ENCODE measurements at regions not wholly inside any gene's neighbourhood (a gene's known extent, or its start where the extent isn't known, plus 50 kb on each side); places are given as distances from the start of the nearest gene placed in this dataset.
"Not testable (repeated sequence)": the region's sequence is repeated elsewhere in the genome, so short reads cannot be mapped to it uniquely, and the experiment has no call there.

DNA sequence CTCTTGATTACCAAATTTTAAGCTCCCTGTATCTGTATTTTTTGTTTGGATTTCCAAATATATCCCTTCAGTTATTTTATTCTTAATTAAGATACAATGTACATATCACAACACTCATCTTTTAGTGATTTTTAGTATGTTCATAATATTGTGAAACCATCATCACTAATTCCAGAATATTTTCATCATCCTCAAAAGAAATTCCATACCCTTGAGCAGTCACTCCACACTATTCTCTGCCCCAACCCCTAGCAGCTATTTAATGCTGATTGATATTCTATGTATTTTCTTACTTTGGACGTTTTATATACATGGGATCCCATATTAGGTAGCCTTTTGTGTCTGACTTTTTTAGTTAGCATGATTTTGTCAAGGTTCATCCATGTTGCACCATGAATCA lies 127.4 kb upstream of the SLC8A1 start:
- no peak for DNase-seq (ENCODE audit: low read depth)

GRCh38 chr2:40584432-40584831 lies 132.5 kb upstream of the SLC8A1 start:
- DNase-seq (ENCODE audit: low read depth), result no peak

DNA sequence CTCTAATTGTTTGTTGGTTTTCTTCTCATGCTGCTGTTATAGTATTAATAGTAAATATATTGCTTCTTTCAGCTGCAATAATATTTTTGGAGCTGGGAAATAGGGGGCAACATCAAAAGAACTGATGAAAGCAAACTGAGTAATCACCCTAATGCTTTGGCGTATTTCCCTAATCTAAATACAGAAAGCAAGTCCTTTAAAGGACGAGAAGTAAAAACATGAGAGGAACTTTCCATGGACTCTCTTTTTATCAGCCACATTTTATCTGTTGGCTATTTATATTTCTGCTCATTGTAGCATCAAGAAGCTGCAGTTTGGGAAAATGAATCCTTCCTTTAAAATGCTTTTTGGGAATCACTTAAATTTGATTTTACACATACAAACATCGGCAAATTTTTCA lies 139.9 kb upstream of the SLC8A1 start:
- no peak for DNase-seq (ENCODE audit: low read depth)

- DNase-seq (ENCODE audit: low read depth), result no peak
Observed at GRCh38 chr2:40592218-40592617, 140.3 kb upstream of the SLC8A1 start.

GRCh38 chr2:40606862-40607261 lies 155.0 kb upstream of the SLC8A1 start:
- DNase-seq (ENCODE audit: low read depth), result no peak

DNA sequence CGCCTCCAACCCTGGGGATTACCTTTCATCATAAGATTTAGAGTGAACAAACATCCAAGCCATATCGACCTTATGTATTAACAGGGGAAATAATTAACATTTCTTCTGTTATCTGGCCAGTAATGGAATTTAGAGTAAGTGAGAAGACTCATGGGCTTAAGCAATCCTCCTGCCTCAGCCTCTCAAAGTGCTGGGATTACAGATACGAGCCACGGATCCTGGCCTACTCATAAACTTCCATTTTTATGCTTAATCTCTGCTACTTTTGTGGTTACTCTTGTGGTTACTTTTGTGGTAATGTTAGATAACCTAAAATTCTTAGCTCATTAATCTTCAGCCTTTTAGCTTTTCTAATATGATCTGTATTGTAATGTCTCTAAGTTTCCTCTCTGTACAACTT lies 159.3 kb upstream of the SLC8A1 start:
- no peak for DNase-seq (ENCODE audit: low read depth)

DNA sequence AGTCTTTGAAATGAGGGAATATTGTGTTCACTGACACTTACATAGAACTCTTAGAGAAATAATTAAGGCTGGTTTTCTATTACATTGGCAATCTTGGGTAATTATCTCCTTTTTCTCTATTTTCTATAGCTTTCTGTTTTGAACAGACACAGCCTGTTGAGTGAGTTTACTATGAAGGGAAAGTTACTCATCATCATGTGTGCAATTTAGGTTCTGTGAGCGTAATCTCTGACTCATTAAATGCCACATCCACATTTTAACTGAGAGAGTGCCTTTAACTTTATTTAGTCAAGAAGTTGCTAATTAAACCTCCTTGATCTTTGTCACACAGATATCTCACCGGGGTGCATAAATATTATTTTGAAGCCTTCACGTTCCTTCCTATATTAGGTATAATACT lies 174.0 kb upstream of the SLC8A1 start:
- peak; percentile 48 for DNase-seq (ENCODE audit: low read depth)

DNA sequence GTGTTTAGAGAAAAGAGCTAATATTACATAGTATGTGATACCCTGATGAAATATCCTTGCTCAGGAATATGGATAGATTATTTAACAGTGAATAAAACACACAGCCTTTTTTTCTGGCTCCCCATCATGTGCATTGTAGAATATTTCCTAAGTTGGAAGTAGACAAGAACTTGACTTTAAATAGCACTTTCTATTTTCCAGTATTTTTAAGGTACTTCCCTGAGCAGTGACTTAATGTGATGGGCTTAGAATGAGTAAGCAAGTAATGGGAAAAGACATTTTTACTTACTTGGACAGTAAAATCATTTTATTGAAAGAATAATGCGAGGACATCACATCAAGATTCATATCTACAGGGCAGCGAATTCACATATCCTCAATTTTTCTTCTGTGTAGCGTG lies 176.7 kb upstream of the SLC8A1 start:
- DNase-seq (ENCODE audit: low read depth), result no peak

- no peak for DNase-seq (ENCODE audit: low read depth)
Observed at GRCh38 chr2:40629768-40630434, 178.0 kb upstream of the SLC8A1 start.

GRCh38 chr2:40639320-40639719 lies 187.4 kb upstream of the SLC8A1 start:
- no peak for DNase-seq (ENCODE audit: low read depth)

GRCh38 chr2:40642237-40642636 lies 190.3 kb upstream of the SLC8A1 start:
- no peak for DNase-seq (ENCODE audit: low read depth)

DNA sequence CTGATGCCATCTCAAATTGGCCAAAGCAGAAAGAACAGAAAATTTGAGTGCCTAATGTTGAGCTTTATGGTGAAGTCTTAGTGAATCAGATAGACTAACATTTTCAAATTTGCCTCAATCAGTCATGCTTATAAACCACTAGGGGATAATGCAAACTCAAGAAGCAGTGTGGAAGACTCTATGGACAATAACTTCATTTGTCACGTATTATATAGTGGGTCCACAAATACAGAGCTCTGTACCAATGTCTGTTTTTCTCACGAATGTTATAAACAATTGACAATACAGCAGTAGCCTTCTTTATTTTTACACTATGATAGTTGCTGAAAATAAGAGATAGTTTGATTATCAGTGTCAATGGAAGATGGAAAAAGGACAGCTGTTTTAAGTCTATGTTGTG lies 190.8 kb upstream of the SLC8A1 start:
- DNase-seq (ENCODE audit: low read depth), result no peak

DNA sequence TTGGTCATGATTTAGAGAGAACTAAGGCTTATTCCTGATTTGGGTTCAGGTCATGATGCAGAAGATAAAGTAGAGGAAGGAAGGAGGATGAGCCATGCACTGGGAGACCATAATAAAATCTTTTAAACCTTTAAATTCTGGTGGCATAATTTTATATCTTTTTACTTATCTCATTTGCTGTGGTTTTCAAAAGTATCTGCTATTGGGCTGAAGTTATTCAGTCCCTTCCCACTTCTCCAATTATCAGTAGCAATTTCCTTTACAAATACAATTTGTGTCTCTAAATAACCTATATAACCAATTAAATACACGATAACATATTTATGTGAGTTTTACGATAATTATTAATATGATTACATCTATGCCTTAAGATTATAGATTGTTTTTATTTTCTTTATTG lies 194.8 kb upstream of the SLC8A1 start:
- DNase-seq (ENCODE audit: low read depth), result no peak

GRCh38 chr2:40652155-40652554 lies 200.3 kb upstream of the SLC8A1 start:
- no peak for DNase-seq (ENCODE audit: low read depth)

DNA sequence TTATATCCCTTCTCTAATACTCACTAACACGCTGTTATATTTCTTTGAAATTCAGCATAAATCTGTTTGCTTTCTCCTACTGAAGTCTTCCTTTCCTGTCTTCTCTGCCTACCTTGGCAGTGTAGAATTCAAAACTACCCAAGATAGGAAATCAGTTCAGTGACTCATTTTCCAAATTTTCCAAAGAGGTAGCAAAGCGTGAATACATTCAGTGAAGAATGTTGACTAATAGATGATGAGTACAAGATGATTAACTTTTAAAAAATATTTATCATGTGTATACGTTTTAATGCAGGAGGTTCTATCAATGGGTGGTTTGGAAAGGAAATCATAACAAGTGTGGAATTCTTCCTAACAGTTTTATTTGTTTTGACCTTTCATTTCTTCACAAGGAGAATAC lies 201.9 kb upstream of the SLC8A1 start:
- no peak for DNase-seq (ENCODE audit: low read depth)

DNA sequence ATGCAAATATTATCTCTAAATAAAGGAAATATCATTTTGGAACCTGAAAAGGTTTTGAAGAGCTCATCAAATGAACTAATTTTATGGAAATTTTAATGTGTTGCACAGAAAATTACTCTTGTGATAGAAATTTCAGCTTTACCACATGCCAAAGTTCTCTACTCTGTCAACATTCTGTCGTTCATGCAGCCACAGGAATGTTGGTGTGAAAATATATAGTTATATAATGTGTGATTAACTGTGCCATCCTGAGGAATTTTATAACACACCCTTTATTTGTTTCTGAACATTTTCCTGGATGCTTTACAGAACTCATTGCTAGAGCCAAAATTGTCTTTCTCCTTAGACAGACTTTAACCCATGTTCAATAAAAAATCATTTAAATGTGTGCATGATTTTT lies 202.5 kb upstream of the SLC8A1 start:
- no peak for DNase-seq (ENCODE audit: low read depth)

- no peak for DNase-seq (ENCODE audit: low read depth)
Observed at GRCh38 chr2:40658941-40659340, 207.1 kb upstream of the SLC8A1 start.

- no peak for DNase-seq (ENCODE audit: low read depth)
Observed at GRCh38 chr2:40665493-40666232, 213.8 kb upstream of the SLC8A1 start.

- DNase-seq (ENCODE audit: low read depth), result no peak
Observed at GRCh38 chr2:40666398-40666797, 214.5 kb upstream of the SLC8A1 start.

GRCh38 chr2:40668425-40668824 lies 216.5 kb upstream of the SLC8A1 start:
- no peak for DNase-seq (ENCODE audit: low read depth)

DNA sequence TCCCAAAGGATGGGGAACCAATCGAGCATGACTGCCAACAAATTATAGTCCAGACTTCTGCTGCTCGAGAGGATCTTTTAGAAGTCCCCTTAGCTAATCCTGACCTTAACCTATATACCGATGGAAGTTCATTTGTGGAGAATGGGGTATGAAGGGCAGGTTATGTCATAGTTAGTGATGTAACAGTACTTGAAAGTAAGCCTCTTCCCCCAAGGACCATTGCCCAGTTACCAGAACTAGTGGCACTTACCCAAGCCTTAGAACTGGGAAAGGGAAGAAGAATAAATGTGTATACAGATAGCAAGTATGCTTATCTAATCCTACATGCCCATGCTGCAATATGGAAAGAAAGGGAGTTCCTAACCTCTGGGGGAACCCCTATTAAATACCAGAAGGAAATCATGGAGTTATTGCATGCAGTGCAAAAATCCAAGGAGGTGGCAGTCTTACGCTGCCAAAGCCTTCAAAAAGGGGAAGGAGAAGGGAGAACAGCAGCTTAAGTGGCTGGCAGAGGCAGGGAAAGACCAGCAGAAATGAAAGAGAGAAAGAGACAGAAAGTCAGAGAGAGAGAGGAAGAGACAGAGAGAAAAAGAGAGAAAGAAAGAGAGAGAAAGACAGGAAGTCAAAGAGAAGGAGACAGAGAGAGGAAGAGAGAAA lies 224.4 kb upstream of the SLC8A1 start:
- DNase-seq (ENCODE audit: low read depth), result not testable (repeated sequence)

- DNase-seq (ENCODE audit: low read depth), result no peak
Observed at GRCh38 chr2:40680547-40680946, 228.7 kb upstream of the SLC8A1 start.

- no peak for DNase-seq (ENCODE audit: low read depth)
Observed at GRCh38 chr2:40690036-40690435, 238.1 kb upstream of the SLC8A1 start.
